IMR-90 (cell line): ENCODE measurements at regions not wholly inside any gene's neighbourhood (a gene's known extent, or its start where the extent isn't known, plus 50 kb on each side); places are given as distances from the start of the nearest gene placed in this dataset.

Experiments used
- ATAC-seq: fragments of 200-7000 bp; cut with Tn5 transposase; 2 replicates; pipeline ENCODE4 v1.9.1; 2020; ENCODE audit warnings: low read depth, mild to moderate bottlenecking, moderate library complexity
- BruUV-seq: library from RNA; stranded (reverse); fragments of 400-500 nt; replicated peaks from 2 replicates; lab custom pipeline; 2021; lab: Mats Ljungman, UMichigan
- CTCF ChIA-PET: fragments of 300-600 bp; formaldehyde crosslinking; extraction: SDS; loops from one replicate; lab custom pipeline; 2021; ENCODE audit warnings: antibody characterized with exemption; lab: Yijun Ruan, JAX
- POLR2A ChIA-PET: fragments of 300-600 bp; sonication (Branson Sonifier 250); formaldehyde crosslinking; loops from one replicate; lab custom pipeline; 2022; ENCODE audit warnings: antibody characterized with exemption; ENCODE audit not compliant: unreplicated experiment; lab: Charles Lee
- DNase-seq: peaks from one replicate; pipeline ENCODE4 v3.0.0; 2013
- H2AFZ ChIP-seq: replicated peaks from 2 replicates; pipeline ENCODE3; 2013; ENCODE audit warnings: low read length, mild to moderate bottlenecking; ENCODE audit not compliant: poor library complexity
- H2AK5ac ChIP-seq: 2 replicates; pipeline ENCODE4 v1.6.1; 2013; ENCODE audit warnings: low read depth, low read length, inconsistent platforms
- H2AK9ac ChIP-seq: replicated peaks from 2 replicates; pipeline ENCODE3; 2013; ENCODE audit warnings: mild to moderate bottlenecking, low read depth, low read length, moderate library complexity; ENCODE audit not compliant: poor library complexity
- H2BK120ac ChIP-seq: 2 replicates; pipeline ENCODE4 v1.6.1; 2013; ENCODE audit warnings: low read depth, low read length, inconsistent platforms
- H2BK15ac ChIP-seq: 3 replicates; pipeline ENCODE4 v1.6.1; 2013; ENCODE audit warnings: low read depth, low read length, inconsistent platforms
- H2BK20ac ChIP-seq: 2 replicates; pipeline ENCODE4 v1.6.1; 2013; ENCODE audit warnings: low read depth, mild to moderate bottlenecking, inconsistent platforms, low read length, moderate library complexity
- H2BK5ac ChIP-seq: 2 replicates; pipeline ENCODE4 v1.6.1; 2013; ENCODE audit warnings: mild to moderate bottlenecking, low read depth, low read length, inconsistent platforms; ENCODE audit not compliant: poor library complexity, severe bottlenecking
- H3K14ac ChIP-seq: replicated peaks from 2 replicates; pipeline ENCODE4 v1.6.1; 2013; ENCODE audit warnings: low read depth, low read length, inconsistent platforms
- H3K18ac ChIP-seq: 2 replicates; pipeline ENCODE4 v1.6.1; 2013; ENCODE audit warnings: low read depth, low read length, control low read depth
- H3K23ac ChIP-seq: 2 replicates; pipeline ENCODE4 v1.6.1; 2013; ENCODE audit warnings: low read depth, low read length, inconsistent platforms
- H3K27ac ChIP-seq: 2 replicates; pipeline ENCODE4 v1.5.1; 2013; ENCODE audit warnings: mild to moderate bottlenecking, control low read depth, low read length; ENCODE audit not compliant: insufficient read depth
- H3K27me3 ChIP-seq: 2 replicates; pipeline ENCODE4 v1.6.1; 2013; ENCODE audit warnings: low read length; ENCODE audit not compliant: control insufficient read depth, insufficient read depth
- H3K36me3 ChIP-seq: 2 replicates; pipeline ENCODE4 v1.6.1; 2013; ENCODE audit warnings: low read length, mixed read lengths; ENCODE audit not compliant: control insufficient read depth, insufficient read depth
- H3K4ac ChIP-seq: 2 replicates; pipeline ENCODE4 v1.6.1; 2013; ENCODE audit warnings: low read depth, low read length, inconsistent platforms
- H3K4me1 ChIP-seq: 2 replicates; pipeline ENCODE4 v1.6.1; 2013; ENCODE audit warnings: low read length, mixed read lengths; ENCODE audit not compliant: control insufficient read depth, insufficient read depth
- H3K4me2 ChIP-seq: 2 replicates; pipeline ENCODE4 v1.6.1; 2013; ENCODE audit warnings: low read depth, mild to moderate bottlenecking, control low read depth, low read length, moderate library complexity
- H3K4me3 ChIP-seq: 2 replicates; pipeline ENCODE4 v1.5.1; 2013; ENCODE audit warnings: low read depth, mild to moderate bottlenecking, control low read depth, low read length, moderate library complexity; ENCODE audit not compliant: insufficient read depth
- H3K56ac ChIP-seq: 2 replicates; pipeline ENCODE4 v1.6.1; 2013; ENCODE audit warnings: low read length, inconsistent platforms; ENCODE audit not compliant: insufficient read depth; ENCODE audit errors: extremely low read depth
- H3K79me1 ChIP-seq, 2 experiments: 2 replicates each; pipeline ENCODE4 v1.6.1; 2013; ENCODE audit warnings: low read length in 2 of 2, inconsistent platforms in 1 of 2, low read depth in 1 of 2
- H3K9ac ChIP-seq: 2 replicates; pipeline ENCODE4 v1.6.1; 2013; ENCODE audit warnings: low read depth, low read length, control low read depth
- H3K9me1 ChIP-seq: 2 replicates; pipeline ENCODE4 v1.6.1; 2013; ENCODE audit warnings: low read length, inconsistent platforms; ENCODE audit not compliant: insufficient read depth
- H3K9me3 ChIP-seq: 2 replicates; pipeline ENCODE4 v1.6.1; 2013; ENCODE audit warnings: low read length; ENCODE audit not compliant: control insufficient read depth, insufficient read depth
- H4K20me1 ChIP-seq: 2 replicates; pipeline ENCODE4 v1.6.1; 2013; ENCODE audit warnings: low read length, inconsistent platforms; ENCODE audit not compliant: insufficient read depth
- H4K5ac ChIP-seq: 2 replicates; pipeline ENCODE4 v1.6.1; 2013; ENCODE audit warnings: mild to moderate bottlenecking, low read depth, low read length, control low read depth
- H4K8ac ChIP-seq, 2 experiments: 2 replicates each; pipeline ENCODE4 v1.6.1; 2013; ENCODE audit warnings: low read depth in 2 of 2, low read length in 2 of 2, control low read depth in 1 of 2, inconsistent platforms in 1 of 2
- H4K91ac ChIP-seq: 2 replicates; pipeline ENCODE4 v1.6.1; 2013; ENCODE audit warnings: low read depth, low read length, inconsistent platforms; ENCODE audit not compliant: insufficient read depth
- BHLHE40 ChIP-seq: fragments of 150-350 bp; IDR thresholded peaks from 2 replicates; pipeline ENCODE4 v1.6.1; 2016; ENCODE audit warnings: mild to moderate bottlenecking, low read depth, low read length
- FOS ChIP-seq: fragments of 150-350 bp; IDR thresholded peaks from 2 replicates; pipeline ENCODE4 v1.6.1; 2016; ENCODE audit warnings: low read depth, low read length
- MAZ ChIP-seq: IDR thresholded peaks from 2 replicates; pipeline ENCODE4 v1.6.1; 2012; ENCODE audit warnings: low read depth, mild to moderate bottlenecking, low read length, improper control_type of control experiment, moderate library complexity, borderline replicate concordance
- MXI1 ChIP-seq: IDR thresholded peaks from 2 replicates; pipeline ENCODE4 v1.6.1; 2012; ENCODE audit warnings: low read depth, mild to moderate bottlenecking, low read length, moderate library complexity, borderline replicate concordance
- NFE2L2 ChIP-seq: fragments of 150-350 bp; IDR thresholded peaks from 2 replicates; pipeline ENCODE4 v1.6.1; 2016; ENCODE audit warnings: low read depth, mild to moderate bottlenecking, low read length
- SMC3 ChIP-seq: fragments of 150-350 bp; IDR thresholded peaks from 2 replicates; pipeline ENCODE4 v1.6.1; 2016; ENCODE audit warnings: low read depth, mild to moderate bottlenecking, antibody characterized with exemption, low read length, moderate library complexity
- WGBS, 2 experiments: methylation state at CpG; one replicate each; pipeline versions ENCODE4 v1.1.5 to v1.1.7; 2013; ENCODE audit warnings: missing lambda C conversion rate in 2 of 2; ENCODE audit not compliant: insufficient read length in 1 of 2; ENCODE audit errors: extremely low coverage in 2 of 2; 5-methylcytosine and 5-hydroxymethylcytosine counted together
- dilution Hi-C: fragments of 300-500 bp; cut with HindIII; formaldehyde crosslinking; loops from one replicate; pipeline ENCODE4 v1.14.3; 2018; ENCODE audit warnings: low sequenced_read_pairs; ENCODE audit not compliant: unreplicated experiment
- in situ Hi-C: fragments of 300-500 bp; cut with MboI; formaldehyde crosslinking; loops from 3 replicates; pipeline ENCODE4 v1.14.3; 2019; ENCODE audit warnings: low sequenced_read_pairs, inconsistent platforms, mixed read lengths
- intact Hi-C: fragments of 100-400 bp; cut with micrococcal nuclease; formaldehyde crosslinking; loops from 2 replicates; pipeline ENCODE4 v1.10.0; 2022
- TF ChIP-seq, protein P1 (sequence below): conservative IDR thresholded peaks from 2 replicates; pipeline ENCODE4 v1.5.1; 2012; ENCODE audit warnings: mild to moderate bottlenecking, low read depth, low read length, improper control_type of control experiment

DNA sequence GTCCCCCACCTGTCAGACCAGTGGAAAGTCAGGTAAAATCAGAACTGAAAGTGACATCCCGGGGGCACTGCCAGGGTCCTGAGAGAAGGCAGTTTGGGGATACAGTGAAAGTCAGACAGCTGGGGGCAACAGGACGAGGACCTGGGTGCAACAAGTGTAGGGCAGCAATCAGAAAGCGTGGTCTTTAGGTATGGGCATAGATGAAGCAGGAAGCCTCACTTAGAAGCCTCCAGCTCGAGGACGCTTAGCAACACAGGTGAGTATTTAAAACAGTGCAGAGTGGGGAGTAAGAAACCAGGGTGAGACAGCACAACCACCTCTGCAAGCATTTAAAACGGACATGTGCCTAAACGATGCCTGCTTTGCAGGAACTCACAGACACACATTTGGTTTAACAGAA, 64.6 kb upstream of the POU2AF1 start:
- no peak for TF ChIP-seq MAZ
- TF ChIP-seq, protein P1, sequence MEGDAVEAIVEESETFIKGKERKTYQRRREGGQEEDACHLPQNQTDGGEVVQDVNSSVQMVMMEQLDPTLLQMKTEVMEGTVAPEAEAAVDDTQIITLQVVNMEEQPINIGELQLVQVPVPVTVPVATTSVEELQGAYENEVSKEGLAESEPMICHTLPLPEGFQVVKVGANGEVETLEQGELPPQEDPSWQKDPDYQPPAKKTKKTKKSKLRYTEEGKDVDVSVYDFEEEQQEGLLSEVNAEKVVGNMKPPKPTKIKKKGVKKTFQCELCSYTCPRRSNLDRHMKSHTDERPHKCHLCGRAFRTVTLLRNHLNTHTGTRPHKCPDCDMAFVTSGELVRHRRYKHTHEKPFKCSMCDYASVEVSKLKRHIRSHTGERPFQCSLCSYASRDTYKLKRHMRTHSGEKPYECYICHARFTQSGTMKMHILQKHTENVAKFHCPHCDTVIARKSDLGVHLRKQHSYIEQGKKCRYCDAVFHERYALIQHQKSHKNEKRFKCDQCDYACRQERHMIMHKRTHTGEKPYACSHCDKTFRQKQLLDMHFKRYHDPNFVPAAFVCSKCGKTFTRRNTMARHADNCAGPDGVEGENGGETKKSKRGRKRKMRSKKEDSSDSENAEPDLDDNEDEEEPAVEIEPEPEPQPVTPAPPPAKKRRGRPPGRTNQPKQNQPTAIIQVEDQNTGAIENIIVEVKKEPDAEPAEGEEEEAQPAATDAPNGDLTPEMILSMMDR: no peak
- no peak for TF ChIP-seq SMC3
- TF ChIP-seq FOS: no peak
- TF ChIP-seq BHLHE40: no peak
- no peak for TF ChIP-seq MXI1
- no peak for TF ChIP-seq NFE2L2
- Histone ChIP-seq H2BK5ac (no peak overlapping the region), H3K4me1 (peaks cover 7% of the 10 kb centered on the region), H2AK9ac (no peak overlapping the region), H2BK20ac (no peak overlapping the region; the same call in 1 of the 2 replicates), H3K79me1 (no peaks in the 10 kb centered on the region), H2BK15ac (peak overlapping the region; percentile 48; the same call in 1 of the 3 replicates), H3K27me3 (no peaks in the 10 kb centered on the region; the same call in 1 of the 2 replicates), H4K20me1 (no peaks in the 10 kb centered on the region), H3K9me1 (peaks cover 7% of the 10 kb centered on the region; the same call in 1 of the 2 replicates), H2BK120ac (peak overlapping the region; percentile 36; the same call in 1 of the 2 replicates), H3K4me3 (no peak overlapping the region), H3K4me2 (no peak overlapping the region), H2AFZ (peak overlapping the region; percentile 55), H3K27ac (no peak overlapping the region), H3K9me3 (no peaks in the 10 kb centered on the region), H2AK5ac (no peak overlapping the region), H4K91ac (no peak overlapping the region), H3K36me3 (no peaks in the 10 kb centered on the region), H3K4ac (no peak overlapping the region), H3K23ac (no peak overlapping the region), H4K5ac (no peak overlapping the region), H3K9ac (no peak overlapping the region), H3K56ac (no peak overlapping the region), H3K18ac (no peak overlapping the region), H3K14ac (no peak overlapping the region), H4K8ac (no peak overlapping the region)
- CTCF ChIA-PET: interaction anchor here (0.7 kb wide), 2 partner anchors 21 to 204 kb away, joined by 3 to 6 read pairs; no protein-coding TSS in a partner anchor
- in situ Hi-C loops: loop anchor here (25.0 kb wide), 2 partner anchors 981 to 1231 kb away; no protein-coding TSS in a partner anchor
- POLR2A ChIA-PET: no interaction called here
- dilution Hi-C loops: no loop called here
- ATAC-seq: no peak
- intact Hi-C loops: loop anchor here (10.0 kb wide), 2 partner anchors 1009 to 1239 kb away; no protein-coding TSS in a partner anchor
- 90% methylated on average over 2 of the region's 7 CpGs; no CpG with 5 or more reads in 1 of the 2 experiments for WGBS, 2 experiments
- DNase-seq: no peak
- BruUV-seq: no TSS peak
